Omental fat pad (tissue), 3 donors: ENCODE measurements at regions not wholly inside any gene's neighbourhood (a gene's known extent, or its start where the extent isn't known, plus 50 kb on each side); places are given as distances from the start of the nearest gene placed in this dataset.

ENCODE experiments used
- ATAC-seq: fragments of 150-250 bp; one replicate; pipeline ENCODE4 v1.9.1; 2016; ENCODE audit warnings: mild to moderate bottlenecking, moderate library complexity; ENCODE audit not compliant: low FRiP score
- DNase-seq: peaks from one replicate; pipeline ENCODE4 v3.0.0-alpha.2; 2019; ENCODE audit warnings: low spot score
- TF ChIP-seq, protein P1 (sequence below), 3 donors: fragments of 450-650 bp; IDR thresholded peaks; one replicate each; pipeline ENCODE4 v1.5.1; 2016 to 2017; ENCODE audit warnings: antibody characterized with exemption in 3 of 3, mild to moderate bottlenecking in 3 of 3, moderate library complexity in 2 of 3

DNA sequence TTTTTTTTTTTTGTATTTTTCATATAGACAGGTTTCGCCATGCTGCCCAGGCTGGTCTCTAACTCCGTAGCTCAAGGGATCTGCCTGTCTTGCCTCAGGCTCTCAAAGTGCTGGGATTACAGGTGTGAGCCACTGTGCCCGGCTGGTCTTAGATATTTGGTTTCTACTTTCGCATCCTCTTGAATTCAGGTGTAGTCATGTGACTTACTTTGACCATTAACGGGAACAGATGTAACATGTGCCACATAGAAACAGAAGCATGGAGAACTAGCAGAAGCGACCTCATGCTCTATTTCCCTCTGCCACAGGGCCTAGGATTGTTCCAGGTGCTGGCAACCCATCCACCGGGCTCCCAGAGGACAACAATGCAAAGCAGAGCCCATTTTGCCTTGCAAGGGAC lies 166.6 kb downstream of the CYLD start:
- TF ChIP-seq, protein P1, sequence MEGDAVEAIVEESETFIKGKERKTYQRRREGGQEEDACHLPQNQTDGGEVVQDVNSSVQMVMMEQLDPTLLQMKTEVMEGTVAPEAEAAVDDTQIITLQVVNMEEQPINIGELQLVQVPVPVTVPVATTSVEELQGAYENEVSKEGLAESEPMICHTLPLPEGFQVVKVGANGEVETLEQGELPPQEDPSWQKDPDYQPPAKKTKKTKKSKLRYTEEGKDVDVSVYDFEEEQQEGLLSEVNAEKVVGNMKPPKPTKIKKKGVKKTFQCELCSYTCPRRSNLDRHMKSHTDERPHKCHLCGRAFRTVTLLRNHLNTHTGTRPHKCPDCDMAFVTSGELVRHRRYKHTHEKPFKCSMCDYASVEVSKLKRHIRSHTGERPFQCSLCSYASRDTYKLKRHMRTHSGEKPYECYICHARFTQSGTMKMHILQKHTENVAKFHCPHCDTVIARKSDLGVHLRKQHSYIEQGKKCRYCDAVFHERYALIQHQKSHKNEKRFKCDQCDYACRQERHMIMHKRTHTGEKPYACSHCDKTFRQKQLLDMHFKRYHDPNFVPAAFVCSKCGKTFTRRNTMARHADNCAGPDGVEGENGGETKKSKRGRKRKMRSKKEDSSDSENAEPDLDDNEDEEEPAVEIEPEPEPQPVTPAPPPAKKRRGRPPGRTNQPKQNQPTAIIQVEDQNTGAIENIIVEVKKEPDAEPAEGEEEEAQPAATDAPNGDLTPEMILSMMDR (IDR thresholded peaks at IDR 0.05): no peak
- DNase-seq (no peak), ATAC-seq (no peak)

DNA sequence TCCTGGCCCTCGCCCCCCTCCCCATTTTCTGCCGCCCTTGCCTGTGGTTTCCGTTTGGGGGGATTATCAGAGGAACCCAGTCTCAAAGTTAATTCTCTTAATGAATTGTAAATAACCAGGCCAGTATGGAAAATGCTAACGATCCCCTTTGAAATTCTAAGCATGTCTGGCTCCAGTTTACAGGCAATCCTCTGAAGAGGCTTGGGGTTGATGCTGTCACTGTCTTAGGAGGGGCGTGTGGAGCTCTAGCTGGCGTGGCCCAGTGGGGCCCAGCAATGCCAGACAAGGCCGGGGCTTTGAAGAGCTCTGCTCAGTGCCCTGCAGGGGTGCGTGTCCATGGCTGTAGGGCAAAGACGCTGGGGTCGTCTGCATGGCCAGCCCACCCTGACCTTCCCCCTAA lies 164.6 kb downstream of the CYLD start:
- TF ChIP-seq, protein P1 (IDR thresholded peaks at IDR 0.05): no peak
- DNase-seq: no peak
- no peak for ATAC-seq

DNA sequence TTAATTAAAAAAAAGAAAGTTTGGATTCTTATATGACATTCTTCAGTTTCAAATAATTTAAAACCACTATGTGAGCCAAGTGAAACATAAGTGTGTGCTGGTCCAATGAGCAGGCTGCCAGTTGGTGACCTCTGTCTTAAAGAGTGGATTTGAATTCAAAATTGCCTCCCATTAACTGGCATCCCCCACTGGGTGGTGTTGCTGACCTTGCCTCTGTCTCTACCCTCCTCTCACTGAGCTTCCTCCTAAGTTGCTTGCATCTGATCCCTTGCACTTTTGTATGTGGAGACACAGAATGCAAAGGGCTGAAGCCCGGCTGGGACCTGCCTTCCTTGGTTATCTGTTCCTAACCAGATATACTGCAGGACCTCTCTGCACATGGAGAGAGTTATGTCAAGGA lies 160.6 kb downstream of the CYLD start:
- ATAC-seq (no peak), DNase-seq (no peak)
- TF ChIP-seq, protein P1 (IDR thresholded peaks at IDR 0.05): no peak

DNA sequence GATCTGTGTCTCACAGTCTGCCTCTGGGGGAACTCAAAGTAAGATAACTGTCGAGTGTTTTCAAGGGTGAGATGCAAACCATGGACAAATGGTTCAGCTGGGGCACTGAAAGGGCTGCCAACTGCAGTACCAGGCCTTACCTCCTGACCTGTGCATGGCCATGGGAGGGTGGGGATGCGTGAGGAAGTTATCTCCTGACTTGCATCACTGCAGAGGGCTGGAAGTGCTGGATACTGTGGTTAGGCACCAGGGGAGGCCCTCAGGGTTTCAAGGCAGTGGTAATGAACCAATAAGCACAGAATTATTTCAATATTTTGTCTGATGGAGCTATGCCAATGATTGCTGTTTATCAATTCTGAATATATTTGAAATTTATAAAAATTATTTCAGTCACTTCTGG lies 159.2 kb downstream of the CYLD start:
- TF ChIP-seq, protein P1 (IDR thresholded peaks at IDR 0.05): no peak

DNA sequence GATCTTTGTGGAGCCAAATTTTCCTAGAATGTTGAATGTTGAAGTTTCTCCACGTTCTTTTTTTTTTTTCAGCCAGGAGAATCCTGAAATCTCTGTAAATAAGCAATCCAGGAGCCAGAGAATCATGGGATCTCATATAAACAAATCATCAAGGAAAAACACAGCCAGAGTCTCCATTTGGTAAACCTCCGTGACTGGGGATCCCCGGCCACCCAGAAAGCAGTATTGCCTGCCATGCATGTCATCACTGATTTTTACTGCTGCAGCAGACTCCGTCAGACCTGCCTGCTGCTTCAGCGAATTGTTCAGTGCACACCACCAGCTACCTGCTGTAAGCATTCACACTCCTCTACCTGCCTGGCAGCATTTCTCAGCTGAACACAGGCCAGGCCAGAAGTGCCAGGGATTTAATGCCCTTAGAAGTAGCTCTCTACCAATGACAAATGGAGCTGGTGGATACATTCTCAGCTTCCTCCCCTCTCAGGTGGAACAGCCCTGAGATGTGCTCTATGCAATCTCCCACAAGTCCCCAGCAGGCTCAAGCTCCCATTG lies 158.6 kb downstream of the CYLD start:
- TF ChIP-seq, protein P1 (IDR thresholded peaks at IDR 0.05): no peak

More for the DNA sequence above, 159.2 kb downstream of the CYLD start:
- ATAC-seq (no peak), DNase-seq (no peak)

DNA sequence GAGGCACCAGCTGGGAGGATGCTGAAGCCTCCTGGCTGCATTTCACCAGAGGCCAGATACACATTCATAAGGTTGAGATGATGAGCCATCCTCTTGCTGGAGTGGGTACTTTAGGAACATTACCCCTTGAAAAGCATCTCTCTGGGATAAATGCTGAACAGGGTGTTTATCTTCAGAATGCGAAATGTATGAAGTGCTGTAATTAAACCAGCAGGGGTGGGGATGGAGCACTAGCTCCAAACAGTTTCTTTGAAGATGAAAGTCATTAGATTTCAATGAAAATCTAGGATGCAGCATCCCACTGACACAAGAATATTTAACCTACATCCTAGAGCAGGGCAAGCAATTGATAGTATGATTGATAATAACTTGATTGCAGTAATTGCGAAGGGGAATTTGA lies 158.1 kb downstream of the CYLD start:
- no peak for DNase-seq
- no peak for ATAC-seq
- TF ChIP-seq, protein P1 (IDR thresholded peaks at IDR 0.05): no peak

More for the DNA sequence above, 158.6 kb downstream of the CYLD start:
- DNase-seq (no peak), ATAC-seq (no peak)

DNA sequence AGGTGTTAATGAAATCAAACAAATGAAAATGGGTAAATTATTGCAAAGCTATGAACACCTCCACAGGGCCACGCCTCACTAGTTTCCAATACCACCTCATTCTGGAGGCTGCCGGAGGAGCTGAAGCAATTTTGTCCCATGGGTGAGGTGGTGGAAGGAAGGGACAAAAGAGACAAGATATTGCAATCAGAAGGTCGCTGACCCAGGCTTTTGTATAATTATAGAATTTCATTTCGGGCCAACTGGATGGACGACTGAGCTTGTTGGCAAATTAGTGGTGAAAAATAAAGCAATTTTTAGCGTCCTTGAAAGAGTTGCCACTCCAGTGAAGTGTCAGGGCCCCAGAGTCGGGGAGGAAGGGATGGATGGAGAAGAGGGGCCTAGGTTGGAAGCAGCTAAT lies 147.9 kb downstream of the CYLD start:
- ATAC-seq: no peak
- DNase-seq: no peak

More for the DNA sequence above, 147.9 kb downstream of the CYLD start:
- TF ChIP-seq, protein P1 (IDR thresholded peaks at IDR 0.05): no peak
